SH-SY5Y (cell line): ENCODE measurements at regions not wholly inside any gene's neighbourhood (a gene's known extent, or its start where the extent isn't known, plus 50 kb on each side); places are given as distances from the start of the nearest gene placed in this dataset.

Experiments used
- GATA2 ChIP-seq: IDR thresholded peaks from 2 replicates; pipeline ENCODE4 v1.6.1; 2011; ENCODE audit warnings: mild to moderate bottlenecking, low read depth, low read length
- GATA3 ChIP-seq: IDR thresholded peaks from 2 replicates; pipeline ENCODE4 v1.6.1; 2011; ENCODE audit warnings: low read depth, mild to moderate bottlenecking, low read length, moderate library complexity

GRCh38 chr7:13161125-13161524 lies 473.7 kb downstream of the ARL4A start:
- TF ChIP-seq GATA2 (no peak), GATA3 (no peak)
